H9 (cell line): ENCODE measurements at regions not wholly inside any gene's neighbourhood (a gene's known extent, or its start where the extent isn't known, plus 50 kb on each side); places are given as distances from the start of the nearest gene placed in this dataset.

Source experiments
- DNase-seq: peaks from one replicate; pipeline ENCODE4 v3.0.0-alpha.2; 2017
- H2AFZ ChIP-seq: one replicate; pipeline ENCODE4 v1.6.1; 2013; ENCODE audit warnings: mild to moderate bottlenecking, low read length, control low read depth, moderate library complexity
- H2AK5ac ChIP-seq: 2 replicates; pipeline ENCODE4 v1.6.1; 2013; ENCODE audit warnings: low read length, control low read depth, mixed read lengths; ENCODE audit not compliant: insufficient read length
- H2BK120ac ChIP-seq: one replicate; pipeline ENCODE4 v1.6.1; 2013; ENCODE audit warnings: low read depth, mild to moderate bottlenecking, low read length, control low read depth, inconsistent platforms; ENCODE audit not compliant: poor library complexity, severe bottlenecking
- H2BK12ac ChIP-seq: 2 replicates; pipeline ENCODE4 v1.6.1; 2013; ENCODE audit warnings: low read length, control low read depth, mixed read lengths, low read depth; ENCODE audit not compliant: insufficient read length
- H2BK15ac ChIP-seq: 2 replicates; pipeline ENCODE4 v1.6.1; 2013; ENCODE audit warnings: low read depth, low read length, control low read depth
- H2BK20ac ChIP-seq: one replicate; pipeline ENCODE4 v1.6.1; 2013; ENCODE audit warnings: low read depth, mild to moderate bottlenecking, low read length, control low read depth, inconsistent platforms; ENCODE audit not compliant: poor library complexity, severe bottlenecking
- H2BK5ac ChIP-seq: 2 replicates; pipeline ENCODE4 v1.6.1; 2013; ENCODE audit warnings: low read length, control low read depth, mixed read lengths; ENCODE audit not compliant: insufficient read length
- H3K14ac ChIP-seq: 2 replicates; pipeline ENCODE4 v1.6.1; 2013; ENCODE audit warnings: low read length, control low read depth; ENCODE audit not compliant: insufficient read depth
- H3K18ac ChIP-seq: 2 replicates; pipeline ENCODE4 v1.6.1; 2013; ENCODE audit warnings: low read depth, mild to moderate bottlenecking, mixed read lengths, low read length, control low read depth; ENCODE audit not compliant: insufficient read length
- H3K23ac ChIP-seq: 2 replicates; pipeline ENCODE4 v1.6.1; 2013; ENCODE audit warnings: low read length, control low read depth, mixed read lengths, low read depth; ENCODE audit not compliant: insufficient read length
- H3K23me2 ChIP-seq: 2 replicates; pipeline ENCODE4 v1.6.1; 2013; ENCODE audit warnings: low read depth, mild to moderate bottlenecking, mixed read lengths, low read length, control low read depth; ENCODE audit not compliant: insufficient read length, poor library complexity, severe bottlenecking
- H3K27ac ChIP-seq: 2 replicates; pipeline ENCODE4 v1.5.1; 2013; ENCODE audit warnings: low read length, control low read depth, mixed read lengths, low read depth; ENCODE audit not compliant: insufficient read length
- H3K27me3 ChIP-seq: 2 replicates; pipeline ENCODE4 v1.6.1; 2013; ENCODE audit warnings: low read length, control low read depth, inconsistent platforms; ENCODE audit not compliant: insufficient read depth
- H3K4ac ChIP-seq: 2 replicates; pipeline ENCODE4 v1.6.1; 2013; ENCODE audit warnings: low read depth, mild to moderate bottlenecking, control low read depth, inconsistent platforms, low read length, moderate library complexity
- H3K4me1 ChIP-seq: 2 replicates; pipeline ENCODE4 v1.6.1; 2013; ENCODE audit warnings: low read length, control low read depth, inconsistent platforms; ENCODE audit not compliant: insufficient read depth
- H3K4me2 ChIP-seq: 2 replicates; pipeline ENCODE4 v1.6.1; 2013; ENCODE audit warnings: low read length, control low read depth, mixed read lengths; ENCODE audit not compliant: insufficient read length, insufficient read depth
- H3K56ac ChIP-seq: 2 replicates; pipeline ENCODE4 v1.6.1; 2013; ENCODE audit warnings: low read depth, mild to moderate bottlenecking, mixed read lengths, low read length, control low read depth; ENCODE audit not compliant: insufficient read length
- H3K79me1 ChIP-seq: 2 replicates; pipeline ENCODE4 v1.6.1; 2013; ENCODE audit warnings: low read depth, mild to moderate bottlenecking, moderate library complexity, low read length, control low read depth, inconsistent platforms; ENCODE audit not compliant: insufficient read depth, poor library complexity, severe bottlenecking
- H3K79me2 ChIP-seq: 2 replicates; pipeline ENCODE4 v1.6.1; 2013; ENCODE audit warnings: low read length, control low read depth, inconsistent platforms; ENCODE audit not compliant: insufficient read depth
- H3K9ac ChIP-seq: 2 replicates; pipeline ENCODE4 v1.6.1; 2013; ENCODE audit warnings: low read length, control low read depth, mixed read lengths; ENCODE audit not compliant: insufficient read length; ENCODE audit errors: extremely low read depth
- H3K9me3 ChIP-seq: one replicate; pipeline ENCODE4 v1.6.1; 2013; ENCODE audit warnings: low read depth, low read length, inconsistent platforms; ENCODE audit not compliant: control insufficient read depth
- H3T11ph ChIP-seq: one replicate; pipeline ENCODE4 v1.6.1; 2013; ENCODE audit warnings: mild to moderate bottlenecking, low read length, control low read depth, inconsistent platforms
- H4K20me1 ChIP-seq: one replicate; pipeline ENCODE4 v1.6.1; 2013; ENCODE audit not compliant: control insufficient read depth, insufficient read length, insufficient read depth
- H4K5ac ChIP-seq: 2 replicates; pipeline ENCODE4 v1.6.1; 2013; ENCODE audit warnings: low read depth, mild to moderate bottlenecking, mixed read lengths, low read length, control low read depth; ENCODE audit not compliant: insufficient read length
- H4K8ac ChIP-seq: replicated peaks from 2 replicates; pipeline ENCODE4 v1.6.1; 2013; ENCODE audit warnings: low read length, control low read depth, mixed read lengths, low read depth; ENCODE audit not compliant: insufficient read length
- H4K91ac ChIP-seq: 2 replicates; pipeline ENCODE4 v1.6.1; 2013; ENCODE audit warnings: low read depth, mild to moderate bottlenecking, moderate library complexity, mixed read lengths, low read length, control low read depth; ENCODE audit not compliant: insufficient read length
- H3K27ac Mint-ChIP-seq, 3 experiments: 2 replicates in 2 of 3; 3 replicates in 1 of 3; pipeline ENCODE4 v1.8.0; 2020 to 2021; ENCODE audit warnings: mixed read lengths in 3 of 3, mild to moderate bottlenecking in 1 of 3, moderate library complexity in 1 of 3
- H3K27me3 Mint-ChIP-seq: 2 replicates; pipeline ENCODE4 v1.8.0; 2021; ENCODE audit warnings: low read depth, mild to moderate bottlenecking, moderate library complexity, mixed read lengths
- H3K36me3 Mint-ChIP-seq, 3 experiments: 2 replicates in 2 of 3; 3 replicates in 1 of 3; pipeline ENCODE4 v1.8.0; 2020 to 2021; ENCODE audit warnings: low read depth in 3 of 3, mixed read lengths in 3 of 3; ENCODE audit not compliant: insufficient read depth in 1 of 3
- H3K4me1 Mint-ChIP-seq, 2 experiments: 2 replicates each; pipeline ENCODE4 v1.8.0; 2020; ENCODE audit warnings: mixed read lengths in 2 of 2
- H3K4me3 Mint-ChIP-seq, 2 experiments: 2 replicates in 1 of 2; 3 replicates in 1 of 2; pipeline ENCODE4 v1.8.0; 2020 to 2021; ENCODE audit warnings: mild to moderate bottlenecking in 2 of 2, mixed read lengths in 2 of 2, moderate library complexity in 1 of 2
- H3K9me3 Mint-ChIP-seq, 2 experiments: 2 replicates in 1 of 2; 3 replicates in 1 of 2; pipeline ENCODE4 v1.8.0; 2020; ENCODE audit warnings: mild to moderate bottlenecking in 2 of 2, mixed read lengths in 2 of 2, moderate library complexity in 1 of 2
- WGBS: extraction: QIAGEN DNeasy Blood & Tissue Kit; methylation state at CpG from one replicate; pipeline ENCODE4 v1.1.7; 2013; ENCODE audit warnings: missing lambda C conversion rate, low lambda C conversion rate, mixed read lengths; ENCODE audit not compliant: insufficient read length; ENCODE audit errors: extremely low coverage; 5-methylcytosine and 5-hydroxymethylcytosine counted together
- TF ChIP-seq, protein P1 (sequence below): fragments of 200-600 bp; sonication (generic); conservative IDR thresholded peaks from 3 replicates; pipeline ENCODE4 v1.8.0; 2021; ENCODE audit warnings: antibody characterized with exemption, mild to moderate bottlenecking

DNA sequence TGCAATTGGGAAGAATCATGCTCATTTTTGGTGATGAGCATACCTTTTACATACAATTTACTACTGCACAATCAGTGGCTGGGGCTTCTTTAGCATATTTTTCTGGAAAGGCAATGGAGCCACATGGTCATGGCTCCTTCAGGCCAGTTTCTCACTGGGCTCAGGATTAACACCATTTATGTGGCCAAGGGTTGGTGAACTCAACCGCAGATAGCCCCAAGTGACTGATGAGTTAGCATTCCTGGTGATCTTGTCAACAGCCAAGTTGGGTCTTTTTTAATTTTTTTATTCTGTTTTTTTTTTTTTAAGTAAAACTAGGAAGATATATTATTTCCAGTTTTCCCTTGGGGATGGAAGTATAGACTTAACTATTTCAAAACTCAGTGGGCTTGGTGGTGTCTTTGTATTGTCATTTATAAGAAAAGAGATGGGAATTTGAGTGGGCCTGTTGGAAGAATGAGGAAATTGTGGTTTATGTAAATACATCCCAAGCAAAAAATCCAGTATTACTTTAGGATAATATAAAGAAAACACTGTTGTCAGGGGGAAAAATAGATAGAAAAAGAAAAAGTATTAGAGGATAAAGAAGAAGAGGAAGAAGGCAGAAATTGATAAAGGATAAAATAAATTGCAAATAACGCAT, 397.4 kb downstream of the MAFB start:
- Histone ChIP-seq H4K8ac (no peak overlapping the region), H3K56ac (no peak overlapping the region), H3K9me3 (no peaks in the 10 kb centered on the region), H3K23ac (no peak overlapping the region), H2BK5ac (no peak overlapping the region), H2BK15ac (no peak overlapping the region), H2AFZ (no peak overlapping the region), H2AK5ac (no peak overlapping the region), H4K5ac (no peak overlapping the region), H3K4me2 (no peak overlapping the region), H3K14ac (no peak overlapping the region), H3K27ac (no peak overlapping the region), H2BK20ac (no peak overlapping the region), H3K79me1 (no peaks in the 10 kb centered on the region), H3K27me3 (no peaks in the 10 kb centered on the region), H3K79me2 (no peaks in the 10 kb centered on the region), H3T11ph (no peak overlapping the region), H3K4ac (no peak overlapping the region), H4K91ac (no peak overlapping the region), H3K23me2 (no peaks in the 10 kb centered on the region), H3K9ac (no peak overlapping the region), H3K18ac (no peak overlapping the region), H2BK120ac (no peak overlapping the region), H4K20me1 (no peaks in the 10 kb centered on the region), H3K4me1 (peaks cover 7% of the 10 kb centered on the region), H2BK12ac (no peak overlapping the region)
- DNase-seq = no peak
- Mint-ChIP-seq H3K4me1 (peaks cover 28 to 30% of the 10 kb centered on the region in 2 experiments), H3K9me3 (peaks cover 0 to 2% of the 10 kb centered on the region in 2 experiments; a peak in 1 of 5 replicates), H3K36me3 (no peaks in the 10 kb centered on the region; a peak in 2 of 7 replicates), H3K4me3 (no peak overlapping the region), H3K27ac (no peak overlapping the region), H3K27me3 (no peaks in the 10 kb centered on the region; the same call in 1 of the 2 replicates)
- no CpG with 5 or more reads among the region's 2 CpGs for WGBS
- TF ChIP-seq, protein P1, sequence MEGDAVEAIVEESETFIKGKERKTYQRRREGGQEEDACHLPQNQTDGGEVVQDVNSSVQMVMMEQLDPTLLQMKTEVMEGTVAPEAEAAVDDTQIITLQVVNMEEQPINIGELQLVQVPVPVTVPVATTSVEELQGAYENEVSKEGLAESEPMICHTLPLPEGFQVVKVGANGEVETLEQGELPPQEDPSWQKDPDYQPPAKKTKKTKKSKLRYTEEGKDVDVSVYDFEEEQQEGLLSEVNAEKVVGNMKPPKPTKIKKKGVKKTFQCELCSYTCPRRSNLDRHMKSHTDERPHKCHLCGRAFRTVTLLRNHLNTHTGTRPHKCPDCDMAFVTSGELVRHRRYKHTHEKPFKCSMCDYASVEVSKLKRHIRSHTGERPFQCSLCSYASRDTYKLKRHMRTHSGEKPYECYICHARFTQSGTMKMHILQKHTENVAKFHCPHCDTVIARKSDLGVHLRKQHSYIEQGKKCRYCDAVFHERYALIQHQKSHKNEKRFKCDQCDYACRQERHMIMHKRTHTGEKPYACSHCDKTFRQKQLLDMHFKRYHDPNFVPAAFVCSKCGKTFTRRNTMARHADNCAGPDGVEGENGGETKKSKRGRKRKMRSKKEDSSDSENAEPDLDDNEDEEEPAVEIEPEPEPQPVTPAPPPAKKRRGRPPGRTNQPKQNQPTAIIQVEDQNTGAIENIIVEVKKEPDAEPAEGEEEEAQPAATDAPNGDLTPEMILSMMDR = no peak
